NCI-H1694 (cell line): ENCODE measurements at regions not wholly inside any gene's neighbourhood (a gene's known extent, or its start where the extent isn't known, plus 50 kb on each side); places are given as distances from the start of the nearest gene placed in this dataset.

Experiments
- DNase-seq: peaks from one replicate; lab custom pipeline; 2025; lab: John Stamatoyannopoulos, UW

DNA sequence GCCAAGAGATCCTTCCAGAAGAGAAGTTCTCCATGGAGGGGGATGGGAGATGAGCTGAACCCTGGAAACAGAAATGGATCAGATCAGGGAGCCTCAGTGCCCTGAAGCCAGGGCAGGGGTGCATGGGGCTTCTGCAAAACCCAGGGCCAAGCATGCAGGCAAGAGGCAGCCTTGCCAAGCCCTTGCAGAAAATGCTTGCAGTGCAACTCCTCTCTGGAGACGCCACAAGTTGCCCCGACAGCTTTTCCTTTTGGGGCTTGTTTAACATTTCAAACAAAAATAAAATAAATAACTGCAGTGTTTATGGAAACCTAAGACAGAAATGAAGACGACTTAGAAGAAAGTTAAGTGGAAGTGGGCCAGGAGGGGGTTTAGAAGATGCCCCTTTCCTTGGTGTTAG, 177.5 kb upstream of the TNP1 start:
- DNase-seq = no peak

DNA sequence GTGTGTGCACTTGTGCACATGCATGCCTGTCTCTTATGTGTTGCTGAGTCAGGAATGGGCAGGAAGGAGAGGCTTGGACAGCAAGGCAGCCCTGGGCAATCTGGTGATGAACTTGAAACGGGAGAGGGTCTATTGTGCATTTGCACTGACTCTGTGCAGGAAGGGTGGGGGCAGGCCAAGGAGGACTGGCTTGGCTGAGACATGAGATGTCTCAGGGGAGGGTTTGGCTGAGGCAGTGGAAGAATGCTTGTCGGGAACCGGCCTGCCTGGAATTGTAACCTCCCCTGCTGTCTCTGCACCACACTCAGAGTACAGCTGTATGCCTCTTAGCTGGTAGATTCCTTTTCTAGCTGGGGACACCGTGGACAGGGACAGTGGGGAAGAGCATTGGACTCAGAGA, 176.1 kb upstream of the TNP1 start:
- DNase-seq = no peak

DNA sequence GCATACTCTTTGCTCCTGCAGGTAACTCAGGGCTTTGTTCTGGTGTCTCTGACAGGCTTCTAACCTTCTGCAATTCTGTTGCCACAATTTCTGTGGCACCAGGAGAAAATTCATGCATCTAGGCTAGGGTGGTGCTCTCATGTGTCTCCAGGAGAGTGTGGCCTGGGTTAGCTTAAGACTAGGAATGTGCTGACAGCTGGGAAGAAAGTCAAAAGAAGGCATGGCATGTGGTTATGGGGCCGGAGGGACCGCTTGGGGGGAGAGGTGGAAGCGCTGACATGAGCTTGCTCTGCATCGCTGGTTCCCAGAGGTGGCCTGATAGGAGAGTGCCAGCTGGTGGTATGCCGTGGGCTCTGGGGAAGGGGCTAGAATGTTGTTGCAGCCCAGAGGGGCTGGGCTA, 173.3 kb upstream of the TNP1 start:
- DNase-seq = no peak

DNA sequence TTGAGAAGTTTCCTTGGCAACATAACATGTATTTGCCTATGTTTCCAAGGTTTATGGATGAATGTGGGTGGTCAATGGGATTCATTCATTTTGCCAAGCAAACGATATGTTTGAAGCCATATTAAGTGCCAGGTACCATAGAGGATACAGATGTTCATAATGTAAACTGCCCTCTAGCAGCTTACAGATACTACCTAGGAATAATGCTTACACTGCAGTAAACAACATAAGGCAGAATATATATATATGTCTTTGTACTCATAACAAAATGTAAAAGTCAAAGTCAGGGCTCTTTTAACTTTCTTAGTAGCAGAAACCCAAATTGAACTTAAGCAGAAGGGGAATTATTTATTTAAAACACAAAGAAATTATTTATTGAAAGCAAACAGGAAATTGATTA, 171.6 kb upstream of the TNP1 start:
- no peak for DNase-seq

DNA sequence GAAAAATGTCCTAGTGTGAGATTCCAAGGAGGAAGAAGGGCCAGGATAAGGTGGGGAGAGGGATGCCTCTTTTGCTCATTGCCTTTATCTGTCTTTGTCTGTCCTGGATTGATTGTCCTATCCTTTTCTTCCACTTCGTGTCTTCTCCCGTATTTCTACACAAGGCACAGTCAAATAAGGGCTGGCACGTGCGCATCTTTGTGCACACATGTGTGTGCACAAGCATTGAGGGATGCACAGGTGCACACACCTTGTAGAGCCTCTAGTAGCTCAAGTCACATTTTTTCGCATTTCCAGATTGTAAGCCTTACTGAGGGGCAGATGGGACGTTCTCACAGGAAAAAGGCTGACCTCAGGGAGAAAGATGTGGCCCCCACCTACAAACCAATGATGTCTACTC, 170.2 kb upstream of the TNP1 start:
- DNase-seq = no peak

DNA sequence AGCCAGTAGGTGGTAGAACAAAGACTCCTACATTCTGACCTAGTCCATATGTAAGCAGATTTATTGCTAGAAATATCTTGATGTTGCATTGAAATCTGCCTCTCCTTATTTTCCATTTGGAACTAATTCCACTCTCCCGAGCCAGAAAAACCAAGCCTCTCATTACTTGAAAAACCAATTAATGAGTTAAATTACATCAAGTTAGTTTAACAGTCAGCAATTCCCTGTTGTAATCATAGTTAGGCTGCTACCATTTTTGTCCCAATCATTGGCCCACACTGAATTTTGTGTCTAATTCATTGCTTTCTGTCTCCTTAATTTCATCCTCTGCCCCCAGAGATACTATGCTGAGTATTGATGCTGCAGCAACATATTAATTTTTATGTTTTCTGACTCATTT, 168.3 kb upstream of the TNP1 start:
- DNase-seq = no peak

DNA sequence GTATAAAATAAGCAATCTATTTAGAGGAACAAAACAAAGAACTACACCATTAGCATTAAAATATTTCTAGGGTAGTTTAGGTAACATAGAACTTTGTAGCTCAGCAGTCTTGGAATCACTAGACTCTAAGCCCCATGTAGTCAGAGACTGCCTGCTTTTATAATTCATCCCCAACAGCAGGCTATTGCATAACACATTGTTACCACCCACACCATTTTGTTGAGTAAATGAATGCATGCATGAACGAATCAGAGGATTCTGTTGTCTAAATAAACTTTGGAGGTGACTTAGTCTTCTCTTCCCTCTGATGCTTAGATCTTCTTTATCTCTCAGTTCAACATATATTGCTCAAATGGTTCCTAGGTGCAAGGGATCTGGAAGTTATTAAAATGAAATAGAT, 167.6 kb upstream of the TNP1 start:
- no peak for DNase-seq

DNA sequence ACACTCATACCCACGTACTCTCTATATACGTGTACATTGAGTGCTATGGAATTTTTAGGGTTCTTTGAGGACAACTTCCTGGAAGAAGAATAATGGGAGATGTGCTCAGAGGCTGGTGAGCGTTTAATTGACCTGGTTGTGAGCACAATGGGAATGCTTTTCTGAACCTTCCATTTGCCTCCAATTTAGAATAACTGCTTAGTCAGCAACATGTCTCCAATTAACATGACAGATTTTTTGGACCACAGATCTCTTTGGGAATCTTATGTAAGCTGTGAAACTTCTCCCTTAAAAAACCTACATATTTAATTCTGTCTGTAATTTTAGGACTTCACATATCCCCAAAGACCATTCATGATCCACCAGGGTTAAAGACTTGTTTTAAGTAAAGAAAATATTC, 166.7 kb upstream of the TNP1 start:
- no peak for DNase-seq

DNA sequence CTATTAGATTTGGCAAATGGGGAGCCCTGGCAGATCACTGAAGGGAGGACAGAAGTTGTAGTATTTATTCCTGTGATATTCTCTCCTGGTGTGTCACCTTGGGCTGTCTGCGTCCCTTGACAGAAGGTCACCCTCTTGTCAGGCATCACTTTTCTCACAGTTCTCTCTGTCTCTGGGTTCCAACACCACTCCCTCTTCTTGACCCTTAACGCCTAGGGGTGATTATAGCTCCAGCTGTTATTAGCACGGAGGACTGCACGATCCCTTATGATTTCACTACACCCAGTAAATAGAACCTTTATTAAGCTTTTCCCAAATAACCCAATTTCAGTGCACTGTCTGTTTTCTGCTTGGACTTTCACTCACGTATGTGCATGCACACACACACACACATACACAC, 166.3 kb upstream of the TNP1 start:
- no peak for DNase-seq

DNA sequence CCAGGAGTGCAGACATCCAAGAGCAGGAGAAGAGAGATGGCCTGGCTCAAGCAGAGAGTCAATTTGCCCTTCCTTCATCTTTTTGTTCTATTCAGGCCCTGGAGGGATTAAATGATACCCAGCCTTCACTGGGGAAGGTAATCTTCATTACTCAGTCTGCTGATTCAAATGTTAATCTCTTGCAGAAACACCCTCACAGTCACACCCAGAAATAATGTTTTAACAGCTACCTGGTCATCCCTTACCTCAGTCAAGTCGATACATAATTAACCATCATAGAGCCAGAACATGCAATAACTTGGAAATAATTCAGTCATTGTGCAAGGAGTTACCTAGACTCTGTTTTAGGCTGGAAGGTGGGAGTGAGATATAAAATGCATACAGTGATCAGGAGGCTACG, 163.7 kb upstream of the TNP1 start:
- DNase-seq = no peak

DNA sequence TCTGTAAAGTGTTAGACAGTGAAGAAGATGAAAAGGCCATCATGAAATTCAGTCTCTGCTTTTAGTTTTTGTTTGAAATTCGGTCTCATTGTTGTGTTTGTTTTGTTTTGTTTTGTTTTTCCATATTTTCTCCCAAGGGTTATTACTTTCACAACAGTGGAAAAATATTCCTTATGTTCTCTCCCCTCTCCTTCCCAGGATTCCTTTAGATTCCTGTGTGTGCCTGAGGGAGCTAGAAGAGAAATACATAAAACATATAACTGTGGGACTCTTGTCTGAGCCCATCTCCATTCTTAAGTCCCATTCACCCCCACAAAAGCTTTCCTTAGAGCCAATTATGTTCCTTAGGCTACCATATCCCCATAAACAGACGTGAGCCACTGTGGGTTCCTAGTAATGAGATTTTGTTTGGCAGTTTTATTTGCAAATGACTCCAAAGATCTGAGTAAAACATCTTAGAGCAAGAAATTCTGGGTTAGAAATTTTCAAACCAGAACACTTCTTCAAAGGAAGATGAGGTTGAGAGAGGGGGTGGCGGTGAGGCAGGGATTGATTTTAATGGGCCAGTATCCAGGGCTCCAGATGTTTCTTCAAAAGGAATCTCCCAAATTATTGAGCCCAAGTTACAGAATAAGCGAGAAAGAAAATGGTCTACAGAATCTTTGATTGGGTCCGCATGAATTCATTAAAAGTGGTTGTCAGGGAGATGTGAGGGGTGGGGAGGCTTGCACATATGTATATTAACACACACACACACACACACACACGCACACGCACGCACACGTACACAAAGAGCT, 157.8 kb upstream of the TNP1 start:
- DNase-seq = no peak

DNA sequence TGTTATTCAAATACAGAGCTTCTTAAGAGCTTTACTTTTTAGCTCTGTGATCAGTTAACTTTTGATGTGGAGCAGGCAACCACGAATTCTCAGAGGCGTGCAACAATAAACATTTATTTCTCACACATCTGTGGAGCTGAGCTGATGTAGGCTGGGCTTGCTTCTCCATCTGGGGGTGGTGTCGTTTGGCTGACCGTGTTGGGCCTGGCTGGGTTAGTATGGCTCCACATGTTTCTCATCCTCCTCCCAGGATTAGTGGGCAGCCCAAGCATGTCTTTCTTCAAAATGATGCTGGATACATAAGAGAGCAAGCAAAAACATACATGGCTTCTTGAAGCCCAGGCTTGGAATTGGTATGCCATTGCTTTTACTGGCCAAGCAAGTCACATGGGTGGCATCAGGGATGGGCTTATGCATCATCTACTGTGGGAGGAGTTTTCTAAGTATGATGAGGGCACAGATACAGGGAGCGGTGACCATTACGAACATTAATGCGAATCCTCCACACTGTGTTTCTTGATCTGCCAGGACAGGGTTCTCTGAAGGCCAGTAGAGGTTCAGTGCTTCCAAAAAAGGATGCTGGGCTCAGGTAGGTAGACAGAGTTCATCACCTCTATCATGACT, 157.0 kb upstream of the TNP1 start:
- no peak for DNase-seq

DNA sequence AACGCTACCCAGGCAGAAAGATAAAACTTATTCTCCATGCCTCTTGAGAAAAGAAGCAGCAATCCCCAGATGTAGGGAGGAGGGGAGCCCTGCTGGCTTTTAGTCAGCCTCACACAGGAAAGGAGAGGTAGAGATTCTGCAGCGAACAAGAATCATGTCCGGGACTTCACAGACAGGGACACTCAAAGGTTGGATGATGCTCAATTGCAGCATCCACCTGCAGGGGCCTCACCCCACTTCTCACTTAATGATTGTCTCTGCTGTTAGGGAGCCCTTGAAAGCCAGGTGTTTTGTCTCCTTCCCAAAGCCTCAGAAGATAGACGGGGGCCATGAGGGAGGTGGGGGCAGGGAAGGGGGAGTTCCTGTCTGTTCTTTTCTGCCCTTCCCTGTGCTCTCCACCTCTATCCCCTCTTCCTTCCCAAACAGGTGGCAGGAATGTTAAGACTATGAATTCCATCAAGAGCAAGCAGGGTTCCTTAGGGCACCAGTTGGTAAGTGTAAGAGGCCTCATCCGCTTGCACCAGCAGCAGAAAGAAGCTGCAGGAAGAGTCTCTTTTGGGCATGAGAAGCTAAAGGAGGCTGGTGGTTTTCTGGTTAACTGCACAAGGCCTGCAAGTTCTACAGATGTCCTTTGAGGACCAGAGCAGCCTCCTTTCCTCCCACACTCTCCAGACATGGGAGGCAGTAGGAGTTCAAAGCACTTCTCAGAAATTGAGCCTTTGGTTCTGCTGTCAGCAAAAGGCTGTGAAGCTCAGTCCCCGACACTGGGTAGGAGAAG, 154.7 kb upstream of the TNP1 start:
- DNase-seq = no peak

DNA sequence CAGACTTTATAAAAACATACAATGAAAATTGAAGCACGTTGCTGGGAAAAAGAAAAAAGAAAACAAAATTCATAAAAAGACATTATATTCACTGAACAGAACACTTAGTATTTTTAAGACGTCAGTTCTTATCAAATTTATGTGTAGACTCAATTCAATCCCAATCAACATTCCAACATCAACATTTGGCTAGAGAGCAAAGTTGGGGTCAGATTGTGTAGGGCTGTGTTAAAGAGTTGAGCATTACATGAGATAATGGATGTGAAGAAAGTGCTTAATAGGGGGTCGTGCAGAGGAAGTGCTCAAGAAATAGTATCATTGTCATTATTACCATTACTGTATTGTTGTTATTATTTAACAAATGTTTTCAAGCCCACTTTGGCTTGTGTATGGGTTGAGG, 154.1 kb upstream of the TNP1 start:
- DNase-seq = no peak

DNA sequence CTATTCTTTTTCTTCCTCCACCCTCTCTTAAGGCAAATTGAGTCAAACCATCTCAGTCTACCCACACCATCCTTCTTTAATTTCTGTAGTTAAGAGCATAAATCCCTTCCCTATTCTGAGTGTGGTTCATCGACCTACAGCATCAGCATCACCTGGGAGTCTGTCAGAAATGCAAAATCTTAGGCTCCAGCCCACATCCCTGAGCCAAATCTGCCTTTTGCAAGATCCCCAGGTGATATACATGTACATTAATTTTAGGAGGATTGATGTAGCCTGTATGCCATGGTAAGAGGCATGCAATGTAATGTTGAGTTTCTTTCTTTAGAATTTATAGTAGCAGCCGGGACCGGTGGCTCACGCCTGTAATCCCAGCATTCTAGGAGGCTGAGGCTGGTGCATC, 151.7 kb upstream of the TNP1 start:
- DNase-seq = no peak

DNA sequence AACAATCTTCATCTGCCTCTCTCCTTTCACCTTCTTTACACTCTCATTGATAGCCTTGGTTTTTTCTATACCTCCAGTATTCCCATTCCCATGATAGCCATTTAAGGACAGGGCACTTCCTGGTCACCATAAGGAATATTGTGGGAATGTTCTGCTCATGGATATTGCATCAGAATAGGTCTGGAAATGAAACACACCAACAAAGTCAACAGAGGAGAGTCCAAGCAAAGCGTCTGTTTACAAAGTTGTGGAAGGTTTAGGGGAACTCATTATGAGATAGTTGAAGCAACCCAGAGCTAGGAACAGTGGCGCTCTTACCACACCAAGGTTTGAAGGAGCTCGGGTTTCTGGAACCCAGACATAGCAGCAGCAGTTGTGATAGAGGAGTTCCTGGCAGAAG, 150.3 kb upstream of the TNP1 start:
- DNase-seq = no peak

DNA sequence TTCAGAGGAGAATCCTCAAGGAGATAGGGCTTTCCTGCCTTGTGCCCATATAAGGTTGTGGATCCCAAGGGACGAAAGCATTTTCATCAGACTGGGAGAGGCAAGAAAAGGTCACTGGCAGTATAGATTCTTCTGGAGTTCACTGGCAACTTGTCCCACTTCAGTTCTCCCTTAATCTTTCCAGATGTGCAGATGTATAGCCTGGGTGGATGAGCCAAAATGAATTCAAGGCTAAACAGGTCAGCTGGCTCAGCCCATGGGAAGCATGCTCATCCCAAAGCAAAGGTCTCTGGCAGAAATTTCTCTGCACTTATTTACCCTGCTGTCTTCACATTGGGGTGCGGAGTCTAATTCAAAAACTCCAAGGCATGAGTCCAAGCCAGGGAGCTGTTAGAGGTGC, 148.9 kb upstream of the TNP1 start:
- DNase-seq = no peak

DNA sequence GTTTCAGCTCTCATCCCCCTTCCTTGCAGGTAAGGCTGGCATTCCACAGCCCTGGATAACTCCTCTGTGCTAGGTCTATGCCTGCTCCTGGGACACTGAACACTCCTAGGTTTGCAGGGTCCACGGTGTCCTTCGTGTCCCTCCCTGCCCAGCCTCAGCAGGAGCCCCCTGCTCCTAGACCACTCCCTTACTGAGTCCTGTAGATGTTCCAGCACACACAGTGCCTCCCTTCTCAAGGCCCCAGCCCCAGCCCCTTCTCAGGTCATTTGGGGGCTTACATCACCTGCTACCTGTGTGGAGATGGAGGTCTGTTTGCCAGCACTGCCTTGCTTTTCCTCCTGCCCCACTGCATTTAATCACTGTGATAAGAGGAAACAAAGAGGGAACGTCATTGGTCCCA, 146.4 kb upstream of the TNP1 start:
- no peak for DNase-seq

DNA sequence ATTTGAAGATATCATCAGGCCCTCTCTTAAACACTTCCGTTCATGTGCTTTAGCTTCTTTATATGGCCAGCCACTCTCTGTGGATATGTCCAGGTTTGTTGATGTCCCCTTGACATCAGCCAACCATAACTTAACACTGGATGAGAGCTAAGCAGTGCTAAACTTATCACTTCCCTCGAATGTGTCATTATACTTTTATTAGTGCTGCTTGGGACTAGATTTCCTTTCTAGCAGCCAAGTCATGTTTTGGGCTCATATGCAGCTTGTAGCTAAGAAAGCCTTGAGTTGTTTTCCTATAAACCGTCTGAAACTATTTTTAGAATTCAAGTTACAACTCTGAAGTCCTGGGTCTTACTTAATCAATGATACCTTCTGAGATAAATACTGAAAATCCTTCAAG, 144.8 kb upstream of the TNP1 start:
- DNase-seq = no peak

DNA sequence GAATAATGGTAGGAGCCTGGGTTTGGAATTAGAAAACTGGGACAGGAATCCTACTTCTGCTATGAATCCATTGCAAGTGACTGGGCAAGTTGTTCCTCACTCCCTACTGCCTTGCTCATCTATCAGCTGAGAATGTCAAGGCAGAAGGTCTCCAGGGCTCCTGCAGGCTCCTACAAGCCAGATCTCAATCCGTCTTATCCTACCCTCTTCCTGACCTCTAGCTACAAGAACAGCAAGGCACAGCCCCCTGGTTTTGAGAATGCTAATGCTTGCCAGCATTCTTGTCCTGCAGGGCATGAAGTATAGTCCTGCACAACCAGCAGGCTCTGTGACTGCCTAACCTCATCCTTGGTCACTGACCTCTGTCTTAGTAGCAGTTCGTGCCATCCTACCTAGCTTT, 141.9 kb upstream of the TNP1 start:
- DNase-seq = no peak

DNA sequence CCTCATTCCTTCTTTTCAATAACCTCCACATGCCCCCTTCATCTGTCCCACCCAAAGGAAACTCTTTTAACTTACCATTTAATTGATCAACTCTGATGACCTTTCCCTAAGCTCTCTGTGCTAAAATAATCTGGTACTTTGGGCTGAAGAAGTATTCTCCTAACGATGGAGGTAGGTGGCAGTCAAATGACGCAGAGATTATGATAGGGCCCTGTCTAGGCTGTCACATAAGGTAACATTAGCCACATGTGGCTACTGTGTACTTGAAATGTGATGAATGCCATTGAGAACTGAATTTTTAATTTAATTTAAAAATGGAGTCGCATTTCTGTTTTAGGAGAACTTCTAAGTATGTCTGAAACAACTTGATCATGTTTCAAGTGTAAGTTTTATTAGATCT, 140.5 kb upstream of the TNP1 start:
- no peak for DNase-seq

DNA sequence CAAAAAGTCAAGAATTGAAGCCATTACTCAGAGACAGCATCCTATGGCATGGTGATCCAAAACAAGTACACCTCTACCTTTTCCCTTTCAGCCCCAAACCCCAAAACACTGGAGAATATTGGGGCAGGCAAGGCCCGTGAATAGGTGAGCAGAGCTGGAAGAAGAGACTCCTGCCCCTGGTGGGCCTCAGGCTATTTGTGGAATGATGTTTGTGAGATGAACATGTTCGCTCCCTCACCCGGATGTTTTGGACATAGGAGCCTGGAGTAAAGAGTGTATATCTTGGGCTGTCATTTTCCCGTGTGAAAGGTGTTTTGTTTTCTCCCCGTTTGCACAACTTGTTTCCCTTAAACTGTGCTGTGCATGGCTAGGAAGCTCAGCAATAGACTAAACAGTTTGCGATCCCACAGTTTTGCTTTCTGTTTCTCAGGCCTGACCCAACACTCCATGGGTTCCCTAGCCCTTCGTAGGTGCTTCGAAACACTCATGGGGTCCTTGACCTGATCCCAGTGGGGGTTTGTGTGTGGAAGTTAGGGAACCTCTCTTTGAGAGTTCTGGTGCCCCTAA, 136.5 kb upstream of the TNP1 start:
- DNase-seq = no peak

DNA sequence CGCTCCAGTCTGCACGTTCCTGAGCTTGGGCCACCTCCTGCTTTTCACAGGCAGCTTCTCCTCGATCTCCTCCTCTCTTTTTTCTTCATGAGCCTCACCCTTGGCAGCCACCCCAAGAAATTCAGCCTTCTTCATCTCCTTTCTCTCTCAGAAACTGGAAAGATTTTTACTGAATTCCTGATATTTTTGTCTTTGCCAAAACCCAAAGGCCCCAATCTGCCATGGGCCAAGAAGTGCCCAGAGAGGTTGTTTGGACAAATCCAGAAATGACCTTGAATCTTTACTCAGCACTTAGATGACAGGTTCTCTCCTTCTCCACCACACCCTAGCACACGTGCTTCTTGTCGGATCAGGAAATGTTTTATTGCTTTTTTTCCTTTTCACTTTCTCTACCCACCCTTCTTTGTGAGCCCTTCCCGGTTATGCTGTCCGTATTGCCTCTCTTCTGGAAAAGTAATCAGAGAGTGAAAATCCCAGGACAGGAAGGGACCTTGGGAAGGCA, 134.5 kb upstream of the TNP1 start:
- DNase-seq = no peak
